Stimulated activated naive CD4-positive, alpha-beta T cell treated with Interleukin-2 at 50 U/mL for 16 hours (primary cell): ENCODE measurements at regions not wholly inside any gene's neighbourhood (a gene's known extent, or its start where the extent isn't known, plus 50 kb on each side); places are given as distances from the start of the nearest gene placed in this dataset.
"Not testable (repeated sequence)": the region's sequence is repeated elsewhere in the genome, so short reads cannot be mapped to it uniquely, and the experiment has no call there.

Experiments used
- DNase-seq: peaks from one replicate; lab custom pipeline; 2025; lab: John Stamatoyannopoulos, UW

- no peak for DNase-seq
These were observed 1524.3 kb downstream of the HACE1 start for GRCh38 chr6:103335412-103335811.

DNA sequence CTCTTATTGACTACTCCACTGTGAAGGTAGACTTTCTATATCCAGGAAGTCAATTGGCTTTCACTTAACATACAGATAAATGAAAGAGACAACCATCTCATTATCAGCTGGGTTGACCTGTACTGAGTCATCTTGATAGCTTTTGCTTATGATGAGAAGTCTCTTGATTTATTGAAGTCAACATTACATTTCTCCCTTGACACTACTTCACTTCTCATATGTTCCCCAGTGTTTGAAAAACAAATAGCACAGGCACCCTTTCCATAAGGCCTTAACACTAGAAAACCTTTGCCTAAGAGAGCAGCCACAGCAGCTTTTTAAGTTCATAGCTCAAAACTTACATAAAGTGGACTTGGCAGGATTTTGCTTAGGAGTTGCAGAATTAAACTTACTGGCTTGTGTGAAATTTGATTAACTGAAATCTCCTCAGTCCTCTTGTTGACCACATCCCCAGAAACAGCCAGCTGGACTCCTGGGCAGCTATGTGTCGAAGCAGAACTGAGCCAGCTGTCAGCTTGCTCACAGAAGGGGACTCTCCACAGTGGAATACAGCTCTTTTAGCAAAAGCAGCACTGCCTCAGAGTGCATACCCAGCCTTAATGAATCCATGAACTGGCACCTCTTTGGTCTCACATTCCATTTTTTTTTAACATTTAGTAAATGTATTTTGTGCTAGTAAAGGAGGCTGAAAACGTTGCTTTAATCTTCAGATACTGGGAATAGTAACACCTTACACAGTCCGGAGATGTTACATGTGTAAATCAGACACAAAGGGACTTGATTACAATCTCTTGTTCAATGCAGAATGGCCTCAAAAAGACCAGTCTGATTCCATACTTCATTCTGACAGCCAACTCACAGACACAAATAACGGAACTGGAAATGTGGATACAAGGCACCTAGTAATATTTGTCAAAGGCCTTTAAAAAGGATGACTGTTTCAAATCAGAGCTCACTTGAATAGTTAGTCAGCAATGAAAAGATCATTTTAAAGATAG, 1532.7 kb downstream of the HACE1 start:
- no peak for DNase-seq

- no peak for DNase-seq
These were observed 1546.3 kb downstream of the HACE1 start for GRCh38 chr6:103313432-103313831.

DNA sequence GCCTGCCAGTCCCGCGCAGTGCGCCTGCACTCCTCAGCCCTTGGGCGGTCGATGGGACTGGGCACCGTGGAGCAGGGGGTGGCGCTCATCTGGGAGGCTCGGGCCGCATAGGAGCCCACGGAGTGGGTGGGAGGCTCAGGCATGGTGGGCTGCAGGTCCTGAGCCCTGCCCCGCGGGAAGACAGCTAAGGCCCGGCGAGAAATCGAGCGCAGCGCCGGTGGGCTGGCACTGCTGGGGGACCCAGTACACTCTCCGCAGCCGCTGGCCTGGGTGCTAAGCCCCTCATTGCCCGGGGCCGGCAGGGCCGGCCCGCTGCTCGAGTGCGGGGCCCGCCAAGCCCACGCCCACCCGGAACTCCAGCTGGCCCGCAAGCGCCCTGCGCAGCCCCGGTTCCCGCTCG, 1565.3 kb downstream of the HACE1 start:
- not testable (repeated sequence) for DNase-seq

DNA sequence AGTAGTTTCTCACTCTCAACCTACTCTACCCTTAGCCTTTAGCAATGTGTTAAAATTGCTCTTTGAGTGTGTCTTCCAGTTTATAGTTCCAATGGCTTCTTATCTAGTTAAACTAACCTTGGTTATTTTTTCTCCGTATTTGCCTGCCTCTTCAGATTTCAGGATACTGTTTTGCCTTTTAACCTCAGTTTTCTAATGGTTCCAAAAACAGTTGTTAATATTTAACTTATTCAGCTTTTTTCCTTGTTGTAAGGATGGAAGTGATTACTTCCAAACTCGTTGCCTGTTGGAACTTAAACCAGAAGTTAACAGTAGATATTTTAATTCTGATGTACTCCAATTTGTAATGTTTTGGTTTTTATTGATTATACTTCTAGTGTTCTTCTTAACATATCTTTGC, 1574.9 kb downstream of the HACE1 start:
- no peak for DNase-seq

DNA sequence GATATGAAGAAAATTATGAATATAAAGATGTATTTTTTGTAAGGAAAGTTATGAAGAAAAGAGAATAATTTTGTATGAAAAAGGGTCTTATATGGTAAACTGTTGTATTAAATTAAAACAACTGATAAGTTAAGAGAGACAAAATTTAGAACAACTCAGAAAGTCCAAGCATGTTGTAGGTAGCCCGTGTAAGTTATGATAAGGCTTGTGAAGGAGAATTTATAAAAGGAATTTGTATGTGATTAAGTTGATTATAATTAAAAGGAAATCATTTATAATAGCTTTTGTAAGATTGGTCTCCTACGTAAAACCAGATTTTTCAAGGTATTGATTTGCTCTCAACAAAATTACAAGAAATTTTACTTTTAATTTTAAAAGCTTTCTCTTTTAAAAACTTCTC, 1579.3 kb downstream of the HACE1 start:
- no peak for DNase-seq

DNA sequence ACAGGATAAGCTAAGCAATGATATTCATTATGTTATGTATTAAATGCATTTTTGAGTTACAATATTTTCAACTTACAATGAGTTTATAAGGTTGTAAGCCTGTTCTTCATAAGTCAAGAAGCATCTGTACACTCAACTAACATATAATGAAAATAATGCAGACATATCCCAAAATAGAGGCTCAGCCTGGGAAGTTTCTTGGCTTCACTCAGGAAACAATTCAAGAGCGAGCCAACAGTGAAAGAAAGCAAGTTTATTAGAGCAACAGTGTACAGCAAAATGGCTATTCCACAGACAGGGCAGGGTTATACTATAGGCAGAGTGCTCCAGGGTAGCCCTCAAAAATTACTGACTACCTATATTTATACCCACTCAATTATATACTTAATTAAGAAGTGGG, 1581.8 kb downstream of the HACE1 start:
- no peak for DNase-seq

DNA sequence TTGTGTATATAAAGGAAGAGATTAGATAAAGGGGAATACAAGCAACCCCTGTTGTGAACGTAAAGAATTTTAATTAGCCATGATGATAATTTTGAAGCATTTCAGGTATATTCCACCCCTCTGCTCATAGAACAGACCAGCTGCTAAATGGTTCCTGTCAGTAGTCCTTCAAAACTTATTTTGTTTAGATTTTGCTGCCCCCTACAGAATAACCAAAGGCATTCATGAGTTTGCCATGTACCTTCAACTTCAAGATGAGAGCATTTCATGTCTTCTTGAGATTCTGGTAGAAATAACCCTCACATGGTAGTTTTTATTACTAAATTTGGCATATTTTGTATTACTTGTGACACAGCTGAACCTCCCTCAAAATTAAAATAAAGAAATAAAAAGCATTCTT, 1586.7 kb downstream of the HACE1 start:
- DNase-seq: no peak

DNA sequence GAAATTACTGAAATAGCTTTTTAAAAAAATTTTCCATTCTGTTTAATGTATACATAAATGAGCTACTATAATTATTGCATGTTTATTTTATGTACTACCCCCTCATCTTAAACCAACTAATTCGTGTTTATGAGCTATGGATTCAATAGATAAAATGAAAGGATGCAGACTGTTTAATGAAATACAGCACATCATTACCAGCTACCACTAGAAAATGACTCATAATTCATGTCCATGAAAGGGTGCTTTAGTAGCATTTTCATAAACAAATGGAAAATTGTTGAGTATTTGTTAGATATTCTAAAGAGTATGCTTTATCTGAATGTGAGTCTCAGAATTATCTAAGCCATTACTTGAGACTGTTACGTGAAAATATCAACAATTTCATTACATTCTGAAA, 1590.1 kb downstream of the HACE1 start:
- no peak for DNase-seq

GRCh38 chr6:103268335-103268734, 1591.4 kb downstream of the HACE1 start:
- no peak for DNase-seq

DNA sequence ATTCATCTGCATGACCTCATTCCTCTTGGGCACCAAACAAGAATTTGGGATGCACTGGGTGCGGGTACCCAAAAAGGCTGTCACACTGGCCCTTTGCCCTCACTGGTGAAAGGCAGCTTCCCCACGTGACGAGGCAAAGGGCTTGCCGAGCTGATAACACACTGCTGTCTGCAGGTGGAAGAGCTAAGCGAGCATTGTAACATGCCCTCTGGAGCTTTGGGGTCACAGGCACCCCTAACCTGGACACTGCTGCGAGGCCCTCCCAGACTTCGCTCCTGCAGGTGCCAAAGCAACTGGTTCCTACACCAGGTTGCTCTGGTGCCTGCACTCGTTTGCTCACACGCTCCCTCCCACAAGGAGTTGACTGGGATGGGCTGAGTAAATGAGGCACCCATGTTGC, 1595.7 kb downstream of the HACE1 start:
- DNase-seq: no peak

DNA sequence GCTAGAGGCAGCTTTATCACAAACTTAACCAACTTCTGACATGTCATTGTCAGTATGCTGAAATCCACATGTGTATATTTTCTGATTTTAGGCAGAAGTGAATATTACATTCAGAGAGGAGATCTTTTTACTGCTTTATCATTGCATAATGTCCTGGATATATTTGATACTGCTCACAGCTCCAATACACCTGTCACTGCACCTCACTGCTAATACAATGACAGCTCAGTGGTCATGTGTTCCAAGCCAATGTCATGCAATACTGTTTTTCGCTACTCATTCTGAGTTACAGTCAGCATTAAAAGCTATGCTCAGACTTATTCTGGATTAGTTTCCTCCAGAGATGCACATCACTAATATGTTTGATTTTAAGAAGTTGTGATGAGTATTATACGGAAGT, 1604.6 kb downstream of the HACE1 start:
- DNase-seq: no peak

DNA sequence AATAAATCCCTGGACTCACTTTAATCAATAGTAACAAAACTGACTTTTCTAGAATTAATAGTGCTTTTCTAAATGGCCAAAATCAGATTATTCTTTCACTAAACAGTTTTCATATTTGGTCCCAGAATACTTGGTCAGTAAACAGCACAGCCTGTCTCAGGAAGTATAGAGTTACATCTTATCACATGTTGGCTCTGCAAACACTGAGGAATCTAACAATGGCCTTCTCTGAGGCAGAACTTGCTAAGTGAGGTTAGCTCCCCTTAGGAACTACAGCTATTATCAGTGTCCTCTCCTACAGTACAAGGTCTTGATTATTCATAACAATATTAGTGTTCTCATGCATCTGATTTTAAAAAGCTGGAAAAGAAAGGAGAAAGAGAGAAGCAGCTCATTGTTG, 1622.8 kb downstream of the HACE1 start:
- no peak for DNase-seq

DNA sequence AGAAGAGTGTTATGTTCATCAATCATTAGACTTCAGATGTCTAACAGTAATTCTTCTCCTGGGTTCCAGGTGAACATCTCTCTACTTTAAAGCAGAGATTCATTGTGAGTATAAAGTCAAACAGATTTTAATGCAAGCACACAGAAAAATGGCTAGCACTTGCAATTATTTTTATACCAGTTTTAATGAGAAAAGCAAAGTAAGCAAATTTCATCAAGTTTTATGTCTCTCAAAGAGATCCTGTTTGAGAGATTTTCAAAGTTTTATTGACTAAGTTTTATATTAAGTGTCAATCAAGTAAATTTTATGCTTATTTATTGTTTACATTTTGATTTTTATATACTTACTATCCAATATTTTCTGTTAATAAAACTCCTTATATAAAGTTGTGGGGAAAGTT, 1628.5 kb downstream of the HACE1 start:
- no peak for DNase-seq

GRCh38 chr6:103215847-103216246, 1643.9 kb downstream of the HACE1 start:
- no peak for DNase-seq

GRCh38 chr6:103210686-103211085, 1649.0 kb downstream of the HACE1 start:
- DNase-seq: no peak

- DNase-seq: no peak
These were observed 1661.3 kb downstream of the HACE1 start for GRCh38 chr6:103198386-103198785.

DNA sequence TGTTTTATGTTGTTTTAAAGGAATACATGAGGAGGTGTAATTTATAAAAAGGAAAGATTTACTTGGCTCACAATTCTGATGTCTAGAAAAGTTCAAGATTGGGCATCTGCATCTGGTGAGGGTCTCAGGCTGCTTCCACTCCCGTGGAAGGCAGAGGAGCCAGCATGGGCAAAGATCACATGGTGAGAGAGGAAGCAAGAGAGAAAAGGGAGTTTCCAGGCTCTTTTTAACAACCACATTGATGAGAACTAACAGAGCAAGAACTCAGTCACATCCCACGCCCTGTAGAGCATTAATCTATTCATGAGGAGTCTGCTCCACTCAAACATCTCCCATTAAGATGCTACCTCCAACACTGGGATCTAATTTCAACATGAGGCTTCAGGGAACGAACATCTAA, 1666.3 kb downstream of the HACE1 start:
- DNase-seq: no peak

GRCh38 chr6:103191391-103192093, 1668.2 kb downstream of the HACE1 start:
- DNase-seq: no peak

DNA sequence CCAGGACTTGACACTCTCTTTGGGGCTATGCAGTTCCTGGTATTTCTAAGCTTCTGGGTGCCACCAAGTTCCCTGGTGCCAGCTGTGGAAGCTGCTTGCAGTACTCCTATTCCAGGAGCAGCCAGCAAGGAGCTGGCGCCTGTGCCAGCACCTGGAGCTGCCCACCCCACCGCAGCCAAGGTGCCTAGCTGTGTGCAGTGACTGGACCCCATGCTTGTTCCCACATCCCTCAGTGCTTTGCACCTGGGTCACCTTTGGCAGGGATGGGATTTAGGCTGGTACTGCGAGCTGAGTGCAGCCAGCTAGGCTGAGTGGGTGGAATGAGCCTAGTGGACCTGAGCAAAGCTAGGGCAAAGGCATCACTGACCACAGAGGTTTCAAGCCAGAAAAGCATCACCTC, 1674.9 kb downstream of the HACE1 start:
- no peak for DNase-seq

- DNase-seq: no peak
These were observed 1675.8 kb downstream of the HACE1 start for GRCh38 chr6:103183831-103184411.

- no peak for DNase-seq
These were observed 1681.5 kb downstream of the HACE1 start for GRCh38 chr6:103178193-103178592.

DNA sequence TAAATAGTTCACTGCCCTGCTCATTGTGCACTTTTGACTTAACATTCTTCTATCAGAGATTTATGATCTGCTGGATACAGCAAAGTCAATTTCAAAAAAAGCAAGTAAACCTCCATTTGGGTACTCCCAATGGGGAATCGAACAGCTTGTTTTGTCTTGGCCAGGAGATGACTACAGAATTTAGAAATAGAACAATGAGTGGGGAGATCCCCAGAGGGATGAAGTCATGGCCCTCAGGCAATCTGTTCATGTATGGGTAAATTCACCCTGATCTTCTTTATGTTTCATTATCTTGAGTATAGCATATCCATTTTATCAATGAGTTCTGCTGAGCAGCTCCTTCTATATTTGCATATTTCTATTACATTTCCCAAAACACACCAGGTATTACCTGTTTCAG, 1681.9 kb downstream of the HACE1 start:
- no peak for DNase-seq
